ENCODE measurements at regions not wholly inside any gene's neighbourhood (a gene's known extent, or its start where the extent isn't known, plus 50 kb on each side); places are given as distances from the start of the nearest gene placed in this dataset.

GRCh38 chr6:86276056-86276455 lies 633.4 kb upstream of the SYNCRIP start:
- no peak overlapping the region for H3K4me3 ChIP-seq (ENCODE audit: low read depth, low read length)
- no peaks in the 10 kb centered on the region for H3K27me3 ChIP-seq (ENCODE audit: control insufficient read depth, insufficient read depth, low read length)
- TF ChIP-seq CTCF (IDR thresholded peaks at IDR 0.05; ENCODE audit: insufficient read depth, low read length, severe bottlenecking), result no peak
- no peaks in the 10 kb centered on the region for H3K36me3 ChIP-seq (ENCODE audit: control insufficient read depth, insufficient read depth, low read length)
- FAIRE-seq (no peak), DNase-seq (ENCODE audit: low read depth) (no peak)

DNA sequence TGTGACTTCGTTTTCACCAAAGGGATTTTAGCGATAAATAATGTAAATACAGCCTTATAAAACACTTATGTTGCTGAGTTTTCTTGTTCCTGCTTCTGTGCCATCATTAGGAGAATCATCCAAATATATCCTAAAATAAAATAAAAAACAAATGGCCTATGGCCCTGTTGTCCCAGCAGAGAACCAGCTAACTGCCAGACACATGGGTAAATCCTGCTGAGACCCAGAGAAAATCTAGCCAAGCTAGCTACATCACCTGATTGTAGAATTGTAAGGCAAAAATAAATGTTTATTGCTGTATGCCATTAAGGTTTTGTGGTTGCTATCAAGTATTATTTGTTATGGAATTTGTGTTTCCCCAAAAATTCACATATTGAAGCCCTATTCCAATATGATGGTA lies 631.2 kb upstream of the SYNCRIP start:
- FAIRE-seq (no peak), DNase-seq (ENCODE audit: low read depth) (no peak)
- Histone ChIP-seq H3K27me3 (ENCODE audit: control insufficient read depth, insufficient read depth, low read length) (no peaks in the 10 kb centered on the region), H3K36me3 (ENCODE audit: control insufficient read depth, insufficient read depth, low read length) (no peaks in the 10 kb centered on the region), H3K4me3 (ENCODE audit: low read depth, low read length) (no peak overlapping the region)
- TF ChIP-seq CTCF (IDR thresholded peaks at IDR 0.05; ENCODE audit: insufficient read depth, low read length, severe bottlenecking), result no peak

DNA sequence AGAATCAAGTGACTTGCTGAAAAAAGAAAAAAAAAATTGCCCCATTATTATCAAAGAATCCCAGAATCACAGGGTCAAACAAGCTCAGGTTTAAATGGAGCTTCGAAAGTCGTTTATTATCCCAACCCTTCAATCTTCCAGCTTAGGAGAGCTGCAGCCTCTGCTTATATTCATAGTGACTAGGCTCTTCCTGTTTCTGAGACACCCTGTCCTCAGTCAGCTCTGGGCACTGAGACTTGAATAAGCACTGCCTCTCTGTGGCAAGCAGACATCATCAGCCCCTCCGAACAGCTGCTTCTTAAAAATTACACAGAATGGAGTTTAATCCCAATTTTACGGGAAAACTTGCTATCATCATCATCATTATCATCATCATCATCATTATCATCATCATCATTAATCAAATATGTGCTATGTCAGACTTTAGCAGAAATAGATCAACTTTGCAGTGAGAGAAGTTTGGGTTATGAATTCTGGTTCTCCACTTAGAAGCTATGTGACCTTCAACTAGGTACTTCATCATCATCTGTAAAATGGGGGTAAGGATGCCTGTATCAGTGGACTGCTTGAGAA lies 614.0 kb upstream of the SYNCRIP start:
- Histone ChIP-seq H3K27me3 (ENCODE audit: control insufficient read depth, insufficient read depth, low read length) (no peaks in the 10 kb centered on the region), H3K4me3 (ENCODE audit: low read depth, low read length) (no peak overlapping the region), H3K36me3 (ENCODE audit: control insufficient read depth, insufficient read depth, low read length) (no peaks in the 10 kb centered on the region)
- TF ChIP-seq CTCF (IDR thresholded peaks at IDR 0.05; ENCODE audit: insufficient read depth, low read length, severe bottlenecking), result no peak
- FAIRE-seq (no peak), DNase-seq (ENCODE audit: low read depth) (no peak)

- no peak for TF ChIP-seq CTCF (IDR thresholded peaks at IDR 0.05; ENCODE audit: insufficient read depth, low read length, severe bottlenecking)
- H3K36me3 ChIP-seq (ENCODE audit: control insufficient read depth, insufficient read depth, low read length), result no peaks in the 10 kb centered on the region
- no peak overlapping the region for H3K4me3 ChIP-seq (ENCODE audit: low read depth, low read length)
- DNase-seq (ENCODE audit: low read depth) (no peak), FAIRE-seq (no peak)
- H3K27me3 ChIP-seq (ENCODE audit: control insufficient read depth, insufficient read depth, low read length), result no peaks in the 10 kb centered on the region
Measured at GRCh38 chr6:86255973-86256372, 613.3 kb upstream of the SYNCRIP start.

GRCh38 chr6:86251106-86251505 lies 608.4 kb upstream of the SYNCRIP start:
- H3K36me3 ChIP-seq (ENCODE audit: control insufficient read depth, insufficient read depth, low read length), result no peaks in the 10 kb centered on the region
- FAIRE-seq, result no peak
- DNase-seq (ENCODE audit: low read depth), result no peak
- no peak for TF ChIP-seq CTCF (IDR thresholded peaks at IDR 0.05; ENCODE audit: insufficient read depth, low read length, severe bottlenecking)
- H3K4me3 ChIP-seq (ENCODE audit: low read depth, low read length), result no peak overlapping the region
- H3K27me3 ChIP-seq (ENCODE audit: control insufficient read depth, insufficient read depth, low read length), result no peaks in the 10 kb centered on the region

- Histone ChIP-seq H3K36me3 (ENCODE audit: control insufficient read depth, insufficient read depth, low read length) (no peaks in the 10 kb centered on the region), H3K27me3 (ENCODE audit: control insufficient read depth, insufficient read depth, low read length) (no peaks in the 10 kb centered on the region), H3K4me3 (ENCODE audit: low read depth, low read length) (no peak overlapping the region)
- no peak for TF ChIP-seq CTCF (IDR thresholded peaks at IDR 0.05; ENCODE audit: insufficient read depth, low read length, severe bottlenecking)
- FAIRE-seq (no peak), DNase-seq (ENCODE audit: low read depth) (no peak)
Measured at GRCh38 chr6:86217906-86218305, 575.2 kb upstream of the SYNCRIP start.
